ENCODE measurements at regions not wholly inside any gene's neighbourhood (a gene's known extent, or its start where the extent isn't known, plus 50 kb on each side); places are given as distances from the start of the nearest gene placed in this dataset.

DNA sequence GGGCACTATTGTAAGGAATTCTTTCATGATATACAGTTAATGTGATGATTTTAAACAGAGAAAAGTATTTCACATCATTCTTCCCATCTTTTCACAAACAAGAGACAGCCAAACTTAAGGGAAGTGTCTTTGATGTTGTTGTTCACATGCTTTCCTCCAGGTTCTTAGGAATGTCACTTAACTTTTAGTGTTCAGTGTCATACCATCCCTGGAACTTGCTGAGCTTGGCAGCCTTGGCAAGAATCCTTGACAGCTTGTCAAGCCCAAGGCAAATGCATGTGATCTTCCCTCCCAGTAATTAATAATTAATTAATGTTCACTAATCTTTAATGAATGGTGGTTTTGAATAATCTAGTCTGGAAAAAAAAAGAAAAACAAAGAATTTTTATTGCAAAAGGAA lies 727.9 kb upstream of the PRR20A start:
- ATAC-seq: no peak
- Histone ChIP-seq H3K27me3 (ENCODE audit: control insufficient read depth, insufficient read depth, low read length) (no peaks in the 10 kb centered on the region), H3K4me1 (ENCODE audit: control insufficient read depth, insufficient read depth, low read length) (no peaks in the 10 kb centered on the region), H3K27ac (ENCODE audit: low read length) (no peak overlapping the region), H3K36me3 (ENCODE audit: control insufficient read depth, insufficient read depth, low read length) (no peaks in the 10 kb centered on the region), H3K9me3 (ENCODE audit: control insufficient read depth, insufficient read depth, low read length) (no peaks in the 10 kb centered on the region), H3K4me3 (ENCODE audit: low read length) (no peak overlapping the region)
- Mint-ChIP-seq H3K4me3 (no peak overlapping the region), H3K9me3 (peaks cover 8 to 10% of the 10 kb centered on the region in 2 donors), H3K4me1 (no peaks in the 10 kb centered on the region), H3K27ac (no peak overlapping the region), H3K27me3 (ENCODE audit: low read depth in 2 of 2) (no peaks in the 10 kb centered on the region), H3K36me3 (peaks cover 7% of the 10 kb centered on the region)
- DNase-seq: no peak
- intact Hi-C loops (cut with micrococcal nuclease): no loop called here
- TF ChIP-seq, protein P1, sequence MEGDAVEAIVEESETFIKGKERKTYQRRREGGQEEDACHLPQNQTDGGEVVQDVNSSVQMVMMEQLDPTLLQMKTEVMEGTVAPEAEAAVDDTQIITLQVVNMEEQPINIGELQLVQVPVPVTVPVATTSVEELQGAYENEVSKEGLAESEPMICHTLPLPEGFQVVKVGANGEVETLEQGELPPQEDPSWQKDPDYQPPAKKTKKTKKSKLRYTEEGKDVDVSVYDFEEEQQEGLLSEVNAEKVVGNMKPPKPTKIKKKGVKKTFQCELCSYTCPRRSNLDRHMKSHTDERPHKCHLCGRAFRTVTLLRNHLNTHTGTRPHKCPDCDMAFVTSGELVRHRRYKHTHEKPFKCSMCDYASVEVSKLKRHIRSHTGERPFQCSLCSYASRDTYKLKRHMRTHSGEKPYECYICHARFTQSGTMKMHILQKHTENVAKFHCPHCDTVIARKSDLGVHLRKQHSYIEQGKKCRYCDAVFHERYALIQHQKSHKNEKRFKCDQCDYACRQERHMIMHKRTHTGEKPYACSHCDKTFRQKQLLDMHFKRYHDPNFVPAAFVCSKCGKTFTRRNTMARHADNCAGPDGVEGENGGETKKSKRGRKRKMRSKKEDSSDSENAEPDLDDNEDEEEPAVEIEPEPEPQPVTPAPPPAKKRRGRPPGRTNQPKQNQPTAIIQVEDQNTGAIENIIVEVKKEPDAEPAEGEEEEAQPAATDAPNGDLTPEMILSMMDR (IDR thresholded peaks at IDR 0.05): no peak

DNA sequence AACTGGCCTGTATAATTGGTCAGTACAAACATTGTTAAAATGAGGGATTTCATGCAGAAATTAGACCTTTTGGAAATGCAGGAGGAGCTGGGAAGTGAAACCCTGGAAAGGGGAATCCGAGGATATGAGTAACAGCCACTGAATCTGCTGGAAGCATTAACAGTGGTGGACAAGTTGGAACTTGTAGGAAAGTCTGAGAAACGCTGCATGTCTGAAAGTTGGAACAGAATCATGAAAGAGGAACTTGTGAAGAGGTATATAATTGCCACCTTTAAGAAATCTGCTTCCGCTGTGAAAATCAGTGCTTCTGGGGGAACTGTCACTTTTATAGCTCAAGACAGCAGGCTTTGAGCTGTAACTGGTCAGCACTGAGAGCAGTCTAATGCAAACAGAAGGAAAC lies 716.5 kb upstream of the PRR20A start:
- intact Hi-C loops (cut with micrococcal nuclease): no loop called here
- H3K27ac ChIP-seq (ENCODE audit: low read length): no peak overlapping the region
- H3K27me3 Mint-ChIP-seq (ENCODE audit: low read depth in 2 of 2): no peaks in the 10 kb centered on the region
- H3K4me1 Mint-ChIP-seq: no peaks in the 10 kb centered on the region
- no peak overlapping the region for H3K4me3 Mint-ChIP-seq
- no peaks in the 10 kb centered on the region for H3K36me3 Mint-ChIP-seq
- TF ChIP-seq, protein P1 (IDR thresholded peaks at IDR 0.05): no peak
- DNase-seq (no peak), ATAC-seq (no peak)
- H3K9me3 ChIP-seq (ENCODE audit: control insufficient read depth, insufficient read depth, low read length): peaks cover 5% of the 10 kb centered on the region
- H3K36me3 ChIP-seq (ENCODE audit: control insufficient read depth, insufficient read depth, low read length): no peaks in the 10 kb centered on the region
- H3K4me1 ChIP-seq (ENCODE audit: control insufficient read depth, insufficient read depth, low read length): no peaks in the 10 kb centered on the region
- H3K9me3 Mint-ChIP-seq: peaks cover 0 to 6% of the 10 kb centered on the region in 2 donors
- no peak overlapping the region for H3K4me3 ChIP-seq (ENCODE audit: low read length)
- no peaks in the 10 kb centered on the region for H3K27me3 ChIP-seq (ENCODE audit: control insufficient read depth, insufficient read depth, low read length)
- 68% methylated on average over 3 of the region's 3 CpGs for WGBS (ENCODE audit: insufficient coverage)
- H3K27ac Mint-ChIP-seq: no peak overlapping the region

DNA sequence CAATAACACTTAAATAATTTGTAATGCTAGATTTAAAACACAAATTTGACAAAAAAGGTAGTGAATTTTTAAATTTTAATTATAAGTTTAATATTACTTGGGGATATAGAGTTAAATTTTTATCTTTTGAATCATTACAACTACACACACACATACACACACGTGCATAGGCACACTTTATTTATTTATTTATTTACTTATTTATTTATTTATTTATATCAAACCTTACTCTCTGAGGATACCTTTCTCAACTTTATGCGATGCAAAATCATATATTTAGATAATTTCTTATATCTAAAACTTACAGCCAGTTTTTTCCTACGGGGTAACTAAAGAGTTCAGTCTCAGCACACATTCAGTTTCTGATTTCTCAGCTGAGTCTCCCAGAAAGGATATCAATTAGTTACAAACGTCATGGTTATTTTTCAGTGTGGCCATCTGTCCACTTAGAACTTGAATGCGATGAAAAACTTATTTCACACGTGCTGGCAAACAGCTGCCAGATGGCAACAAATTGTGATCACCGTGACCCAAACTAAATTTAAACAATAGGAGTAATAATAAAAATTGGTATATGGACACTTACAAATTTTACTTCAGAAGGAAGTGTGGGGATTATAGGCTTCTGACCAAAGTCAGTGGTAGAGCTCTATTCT lies 683.1 kb upstream of the PRR20A start:
- WGBS (ENCODE audit: insufficient coverage): 81% methylated on average over 6 of the region's 7 CpGs
- Histone ChIP-seq H3K36me3 (ENCODE audit: control insufficient read depth, insufficient read depth, low read length) (no peaks in the 10 kb centered on the region), H3K4me3 (ENCODE audit: low read length) (no peak overlapping the region), H3K4me1 (ENCODE audit: control insufficient read depth, insufficient read depth, low read length) (no peaks in the 10 kb centered on the region), H3K27ac (ENCODE audit: low read length) (no peak overlapping the region), H3K9me3 (ENCODE audit: control insufficient read depth, insufficient read depth, low read length) (peaks cover under 1% of the 10 kb centered on the region), H3K27me3 (ENCODE audit: control insufficient read depth, insufficient read depth, low read length) (no peaks in the 10 kb centered on the region)
- Mint-ChIP-seq H3K4me1 (no peaks in the 10 kb centered on the region), H3K4me3 (no peak overlapping the region), H3K36me3 (peaks cover 16% of the 10 kb centered on the region), H3K27ac (no peak overlapping the region), H3K27me3 (ENCODE audit: low read depth in 2 of 2) (no peaks in the 10 kb centered on the region), H3K9me3 (peaks cover 15 to 35% of the 10 kb centered on the region in 2 donors)
- intact Hi-C loops (cut with micrococcal nuclease): no loop called here
- TF ChIP-seq, protein P1 (IDR thresholded peaks at IDR 0.05): no peak
- no peak for DNase-seq
- no peak for ATAC-seq

DNA sequence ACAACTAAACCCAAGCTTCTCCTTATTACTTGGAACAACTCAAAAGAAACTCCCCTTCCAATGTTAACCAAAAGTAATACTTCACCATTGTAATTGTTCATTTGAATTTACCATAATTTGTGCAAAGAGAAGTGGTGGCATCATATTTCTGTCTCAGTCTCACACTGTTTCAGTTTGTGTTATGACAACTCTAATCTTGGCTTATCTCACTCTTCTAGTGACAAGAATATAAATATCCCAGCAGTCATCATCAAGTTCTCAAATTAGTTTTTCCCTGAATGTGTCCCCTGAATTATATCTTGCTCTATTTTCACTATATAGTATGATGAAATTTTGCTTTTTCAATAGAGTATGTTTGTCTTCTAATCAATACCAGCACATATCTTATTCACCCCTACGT lies 681.4 kb upstream of the PRR20A start:
- Histone ChIP-seq H3K4me3 (ENCODE audit: low read length) (no peak overlapping the region), H3K9me3 (ENCODE audit: control insufficient read depth, insufficient read depth, low read length) (peaks cover 3% of the 10 kb centered on the region), H3K27me3 (ENCODE audit: control insufficient read depth, insufficient read depth, low read length) (no peaks in the 10 kb centered on the region), H3K36me3 (ENCODE audit: control insufficient read depth, insufficient read depth, low read length) (no peaks in the 10 kb centered on the region), H3K27ac (ENCODE audit: low read length) (no peak overlapping the region), H3K4me1 (ENCODE audit: control insufficient read depth, insufficient read depth, low read length) (no peaks in the 10 kb centered on the region)
- peaks cover 12 to 29% of the 10 kb centered on the region in 2 donors for H3K9me3 Mint-ChIP-seq
- TF ChIP-seq, protein P1 (IDR thresholded peaks at IDR 0.05): no peak
- H3K27ac Mint-ChIP-seq: no peak overlapping the region
- intact Hi-C loops (cut with micrococcal nuclease): no loop called here
- DNase-seq (no peak), ATAC-seq (no peak)
- H3K36me3 Mint-ChIP-seq: peaks cover 13% of the 10 kb centered on the region
- no peaks in the 10 kb centered on the region for H3K27me3 Mint-ChIP-seq (ENCODE audit: low read depth in 2 of 2)
- no peaks in the 10 kb centered on the region for H3K4me1 Mint-ChIP-seq
- no CpG with 5 or more reads among the region's 1 CpG for WGBS (ENCODE audit: insufficient coverage)
- H3K4me3 Mint-ChIP-seq: no peak overlapping the region
